ENCODE measurements at regions not wholly inside any gene's neighbourhood (a gene's known extent, or its start where the extent isn't known, plus 50 kb on each side); places are given as distances from the start of the nearest gene placed in this dataset.

GRCh38 chr2:5467178-5467905 is 224.8 kb upstream of the SOX11 start:
- no peak overlapping the region for H3K9ac ChIP-seq (ENCODE audit: low read depth, low read length)
- no peak overlapping the region for H3K4me3 ChIP-seq (ENCODE audit: low read depth in 1 of 2, low read length in 2 of 2)
- no peaks in the 10 kb centered on the region for H3K27me3 ChIP-seq (ENCODE audit: insufficient read depth, low read length, poor library complexity)
- no peak overlapping the region for H2AFZ ChIP-seq (ENCODE audit: low read depth, low read length)
- no peaks in the 10 kb centered on the region for H3K36me3 ChIP-seq (ENCODE audit: insufficient read depth, low read length)
- no peak for TF ChIP-seq EZH2 (IDR thresholded peaks at IDR 0.05; ENCODE audit: borderline replicate concordance, low read depth, low read length, severe bottlenecking)
- TF ChIP-seq, protein P1, sequence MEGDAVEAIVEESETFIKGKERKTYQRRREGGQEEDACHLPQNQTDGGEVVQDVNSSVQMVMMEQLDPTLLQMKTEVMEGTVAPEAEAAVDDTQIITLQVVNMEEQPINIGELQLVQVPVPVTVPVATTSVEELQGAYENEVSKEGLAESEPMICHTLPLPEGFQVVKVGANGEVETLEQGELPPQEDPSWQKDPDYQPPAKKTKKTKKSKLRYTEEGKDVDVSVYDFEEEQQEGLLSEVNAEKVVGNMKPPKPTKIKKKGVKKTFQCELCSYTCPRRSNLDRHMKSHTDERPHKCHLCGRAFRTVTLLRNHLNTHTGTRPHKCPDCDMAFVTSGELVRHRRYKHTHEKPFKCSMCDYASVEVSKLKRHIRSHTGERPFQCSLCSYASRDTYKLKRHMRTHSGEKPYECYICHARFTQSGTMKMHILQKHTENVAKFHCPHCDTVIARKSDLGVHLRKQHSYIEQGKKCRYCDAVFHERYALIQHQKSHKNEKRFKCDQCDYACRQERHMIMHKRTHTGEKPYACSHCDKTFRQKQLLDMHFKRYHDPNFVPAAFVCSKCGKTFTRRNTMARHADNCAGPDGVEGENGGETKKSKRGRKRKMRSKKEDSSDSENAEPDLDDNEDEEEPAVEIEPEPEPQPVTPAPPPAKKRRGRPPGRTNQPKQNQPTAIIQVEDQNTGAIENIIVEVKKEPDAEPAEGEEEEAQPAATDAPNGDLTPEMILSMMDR (IDR thresholded peaks at IDR 0.05; ENCODE audit: borderline replicate concordance, extremely low read depth, low read length, poor library complexity, severe bottlenecking), result no peak
- no peak for ATAC-seq (ENCODE audit: insufficient read depth, low read depth)
- H4K20me1 ChIP-seq (ENCODE audit: insufficient read depth, low read length), result no peaks in the 10 kb centered on the region
- no peaks in the 10 kb centered on the region for H3K79me2 ChIP-seq (ENCODE audit: insufficient read depth, low read length)
- H3K9me3 ChIP-seq (ENCODE audit: insufficient read depth, low read length, severe bottlenecking), result no peaks in the 10 kb centered on the region
- H3K4me2 ChIP-seq (ENCODE audit: insufficient read depth, low read length), result no peak overlapping the region
- DNase-seq, result no peak
- no peak overlapping the region for H3K27ac ChIP-seq (ENCODE audit: low read length)
- no peaks in the 10 kb centered on the region for H3K4me1 ChIP-seq (ENCODE audit: insufficient read depth, low read length)

- TF ChIP-seq, protein P1 (IDR thresholded peaks at IDR 0.05; ENCODE audit: borderline replicate concordance, extremely low read depth, low read length, poor library complexity, severe bottlenecking), result no peak
- TF ChIP-seq EZH2 (IDR thresholded peaks at IDR 0.05; ENCODE audit: borderline replicate concordance, low read depth, low read length, severe bottlenecking), result no peak
- Histone ChIP-seq H3K9me3 (ENCODE audit: insufficient read depth, low read length, severe bottlenecking) (no peaks in the 10 kb centered on the region), H3K9ac (ENCODE audit: low read depth, low read length) (no peak overlapping the region), H3K27ac (ENCODE audit: low read length) (no peak overlapping the region), H2AFZ (ENCODE audit: low read depth, low read length) (no peak overlapping the region), H3K4me1 (ENCODE audit: insufficient read depth, low read length) (no peaks in the 10 kb centered on the region), H3K4me2 (ENCODE audit: insufficient read depth, low read length) (no peak overlapping the region), H4K20me1 (ENCODE audit: insufficient read depth, low read length) (no peaks in the 10 kb centered on the region), H3K27me3 (ENCODE audit: insufficient read depth, low read length, poor library complexity) (no peaks in the 10 kb centered on the region), H3K36me3 (ENCODE audit: insufficient read depth, low read length) (no peaks in the 10 kb centered on the region), H3K79me2 (ENCODE audit: insufficient read depth, low read length) (no peaks in the 10 kb centered on the region), H3K4me3 (ENCODE audit: low read depth in 1 of 2, low read length in 2 of 2) (no peak overlapping the region)
- DNase-seq (no peak), ATAC-seq (ENCODE audit: insufficient read depth, low read depth) (peak; percentile 66; the same call in 2 of the 3 replicates)
Measured at GRCh38 chr2:5472673-5473072, 219.5 kb upstream of the SOX11 start.

GRCh38 chr2:5473635-5474034 is 218.5 kb upstream of the SOX11 start:
- H3K4me3 ChIP-seq (ENCODE audit: low read depth in 1 of 2, low read length in 2 of 2), result no peak overlapping the region
- no peaks in the 10 kb centered on the region for H3K36me3 ChIP-seq (ENCODE audit: insufficient read depth, low read length)
- no peaks in the 10 kb centered on the region for H3K9me3 ChIP-seq (ENCODE audit: insufficient read depth, low read length, severe bottlenecking)
- no peak overlapping the region for H3K27ac ChIP-seq (ENCODE audit: low read length)
- TF ChIP-seq EZH2 (IDR thresholded peaks at IDR 0.05; ENCODE audit: borderline replicate concordance, low read depth, low read length, severe bottlenecking), result no peak
- TF ChIP-seq, protein P1 (IDR thresholded peaks at IDR 0.05; ENCODE audit: borderline replicate concordance, extremely low read depth, low read length, poor library complexity, severe bottlenecking), result no peak
- H2AFZ ChIP-seq (ENCODE audit: low read depth, low read length), result no peak overlapping the region
- no peak for DNase-seq
- ATAC-seq (ENCODE audit: insufficient read depth, low read depth), result no peak
- H3K4me2 ChIP-seq (ENCODE audit: insufficient read depth, low read length), result no peak overlapping the region
- no peaks in the 10 kb centered on the region for H3K4me1 ChIP-seq (ENCODE audit: insufficient read depth, low read length)
- H3K79me2 ChIP-seq (ENCODE audit: insufficient read depth, low read length), result no peaks in the 10 kb centered on the region
- H3K9ac ChIP-seq (ENCODE audit: low read depth, low read length), result no peak overlapping the region
- no peaks in the 10 kb centered on the region for H3K27me3 ChIP-seq (ENCODE audit: insufficient read depth, low read length, poor library complexity)
- H4K20me1 ChIP-seq (ENCODE audit: insufficient read depth, low read length), result no peaks in the 10 kb centered on the region

Measured in DND-41 (cell line).